PC-9 (cell line): ENCODE measurements at regions not wholly inside any gene's neighbourhood (a gene's known extent, or its start where the extent isn't known, plus 50 kb on each side); places are given as distances from the start of the nearest gene placed in this dataset.

ENCODE experiments used
- EZH2 ChIP-seq: fragments of 200-600 bp; sonication (generic); IDR thresholded peaks from 2 replicates; pipeline ENCODE4 v1.8.0; 2017; ENCODE audit warnings: antibody characterized with exemption, low read depth
- TF ChIP-seq, protein P1 (sequence below): fragments of 200-600 bp; sonication (generic); conservative IDR thresholded peaks from 2 replicates; pipeline ENCODE4 v1.6.1; 2017; ENCODE audit warnings: mixed run types, antibody characterized with exemption, mild to moderate bottlenecking, moderate library complexity

DNA sequence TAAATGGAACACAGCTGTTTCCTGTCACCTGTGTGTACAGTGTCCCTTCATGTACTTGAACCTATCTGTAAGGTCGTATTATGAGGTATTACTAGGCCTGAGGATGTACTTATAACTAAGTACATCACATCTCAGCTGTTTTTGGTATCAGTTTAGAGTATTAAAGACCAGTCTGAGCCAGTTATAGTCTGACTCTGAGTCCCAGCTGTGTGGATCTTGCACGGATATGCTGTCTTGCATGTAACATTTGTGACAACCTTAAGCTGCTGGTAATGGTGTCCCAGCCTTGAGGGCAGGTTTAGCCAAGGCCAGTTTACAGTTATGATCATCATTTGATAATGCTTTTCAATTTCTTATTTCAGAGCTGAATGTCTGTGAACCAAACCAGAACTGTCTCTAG is 496.3 kb downstream of the SLC4A3 start:
- no peak for TF ChIP-seq EZH2
- TF ChIP-seq, protein P1, sequence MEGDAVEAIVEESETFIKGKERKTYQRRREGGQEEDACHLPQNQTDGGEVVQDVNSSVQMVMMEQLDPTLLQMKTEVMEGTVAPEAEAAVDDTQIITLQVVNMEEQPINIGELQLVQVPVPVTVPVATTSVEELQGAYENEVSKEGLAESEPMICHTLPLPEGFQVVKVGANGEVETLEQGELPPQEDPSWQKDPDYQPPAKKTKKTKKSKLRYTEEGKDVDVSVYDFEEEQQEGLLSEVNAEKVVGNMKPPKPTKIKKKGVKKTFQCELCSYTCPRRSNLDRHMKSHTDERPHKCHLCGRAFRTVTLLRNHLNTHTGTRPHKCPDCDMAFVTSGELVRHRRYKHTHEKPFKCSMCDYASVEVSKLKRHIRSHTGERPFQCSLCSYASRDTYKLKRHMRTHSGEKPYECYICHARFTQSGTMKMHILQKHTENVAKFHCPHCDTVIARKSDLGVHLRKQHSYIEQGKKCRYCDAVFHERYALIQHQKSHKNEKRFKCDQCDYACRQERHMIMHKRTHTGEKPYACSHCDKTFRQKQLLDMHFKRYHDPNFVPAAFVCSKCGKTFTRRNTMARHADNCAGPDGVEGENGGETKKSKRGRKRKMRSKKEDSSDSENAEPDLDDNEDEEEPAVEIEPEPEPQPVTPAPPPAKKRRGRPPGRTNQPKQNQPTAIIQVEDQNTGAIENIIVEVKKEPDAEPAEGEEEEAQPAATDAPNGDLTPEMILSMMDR = no peak
